Kidney (tissue), 13 donors: ENCODE measurements at regions not wholly inside any gene's neighbourhood (a gene's known extent, or its start where the extent isn't known, plus 50 kb on each side); places are given as distances from the start of the nearest gene placed in this dataset.

Source experiments
- DNase-seq, 5 donors: peaks; one replicate each; pipeline ENCODE4 v3.0.0-alpha.2; 2013 to 2020
- FAIRE-seq: peaks from 2 replicates; lab custom pipeline; 2012; peaks lifted over from hg19 to GRCh38; lab: Jason Lieb, UNC
- H3K27ac ChIP-seq, 2 donors: one replicate each; pipeline ENCODE4 v1.7.0; 2013; ENCODE audit warnings: low read depth in 2 of 2, low read length in 2 of 2, inconsistent platforms in 1 of 2
- H3K27me3 ChIP-seq: one replicate; pipeline ENCODE4 v1.7.1; 2013; ENCODE audit warnings: low read length, inconsistent platforms; ENCODE audit not compliant: control insufficient read depth, insufficient read depth
- H3K36me3 ChIP-seq, 3 donors: one replicate each; pipeline versions ENCODE4 v1.7.0 to v1.7.1; 2013; ENCODE audit warnings: low read length in 3 of 3, control low read depth in 1 of 3, inconsistent platforms in 1 of 3; ENCODE audit not compliant: insufficient read depth in 3 of 3, control insufficient read depth in 2 of 3
- H3K4me1 ChIP-seq, 3 donors: one replicate each; pipeline versions ENCODE4 v1.7.0 to v1.7.1; 2013; ENCODE audit warnings: low read length in 3 of 3, inconsistent platforms in 1 of 3, low read depth in 1 of 3; ENCODE audit not compliant: control insufficient read depth in 2 of 3, insufficient read depth in 2 of 3
- H3K4me3 ChIP-seq, 3 donors: one replicate each; pipeline versions ENCODE4 v1.7.0 to v1.8.1; 2013; ENCODE audit warnings: low read length in 3 of 3, control low read depth in 1 of 3, inconsistent platforms in 1 of 3
- H3K9ac ChIP-seq, 3 donors: one replicate each; pipeline versions ENCODE4 v1.7.0 to v1.7.1; 2013; ENCODE audit warnings: low read length in 3 of 3, control low read depth in 1 of 3, inconsistent platforms in 1 of 3
- H3K9me3 ChIP-seq, 3 donors: one replicate each; pipeline versions ENCODE4 v1.7.0 to v1.7.1; 2013; ENCODE audit warnings: low read length in 3 of 3, control low read depth in 1 of 3, inconsistent platforms in 1 of 3; ENCODE audit not compliant: control insufficient read depth in 2 of 3, insufficient read depth in 1 of 3
- CTCF ChIP-seq: IDR thresholded peaks from 3 replicates; pipeline ENCODE4 v1.5.1; 2012; ENCODE audit warnings: mild to moderate bottlenecking, moderate library complexity, borderline replicate concordance; ENCODE audit not compliant: insufficient read depth; ENCODE audit errors: extremely low read depth
- intact Hi-C: fragments of 100-400 bp; cut with DNase I; formaldehyde crosslinking; loops from one replicate; pipeline ENCODE4 v1.11.1; 2022
- donor health status: control.
- donor health status: control.
- donor health status: control.
- donor health status: control.
- donor health status: control.
- donor health status: DM: yes; HTN: yes; CAD: no.
- donor health status: Normal renal cell carcinoma (clear cell type).

GRCh38 chr17:69703751-69704150 is 289.3 kb downstream of the MAP2K6 start:
- intact Hi-C loops = no loop called here
- no peak overlapping the region for H3K9ac ChIP-seq
- FAIRE-seq = no peak
- DNase-seq = no peak
- H3K27me3 ChIP-seq = no peaks in the 10 kb centered on the region
- no peaks in the 10 kb centered on the region for H3K4me1 ChIP-seq
- H3K4me3 ChIP-seq = no peak overlapping the region
- H3K9me3 ChIP-seq = peaks cover 0 to under 1% (median 0%) of the 10 kb centered on the region in 3 donors
- no peaks in the 10 kb centered on the region for H3K36me3 ChIP-seq
- no peak for TF ChIP-seq CTCF
- no peak overlapping the region for H3K27ac ChIP-seq

GRCh38 chr17:69704935-69705334 is 290.4 kb downstream of the MAP2K6 start:
- no peak overlapping the region for H3K4me3 ChIP-seq
- no peaks in the 10 kb centered on the region for H3K27me3 ChIP-seq
- TF ChIP-seq CTCF = no peak
- no peak for FAIRE-seq
- H3K27ac ChIP-seq = no peak overlapping the region
- no peak overlapping the region for H3K9ac ChIP-seq
- H3K4me1 ChIP-seq = no peaks in the 10 kb centered on the region
- DNase-seq = no peak
- no peaks in the 10 kb centered on the region for H3K9me3 ChIP-seq
- intact Hi-C loops = no loop called here
- no peaks in the 10 kb centered on the region for H3K36me3 ChIP-seq

- Histone ChIP-seq H3K4me3 (no peak overlapping the region), H3K27ac (no peak overlapping the region), H3K27me3 (no peaks in the 10 kb centered on the region), H3K9me3 (no peaks in the 10 kb centered on the region), H3K9ac (no peak overlapping the region), H3K36me3 (no peaks in the 10 kb centered on the region), H3K4me1 (peaks cover 0 to 4% (median 0%) of the 10 kb centered on the region in 3 donors)
- no peak for DNase-seq
- TF ChIP-seq CTCF = no peak
- no peak for FAIRE-seq
- intact Hi-C loops = no loop called here
These were observed 291.6 kb downstream of the MAP2K6 start for GRCh38 chr17:69706127-69706526.

GRCh38 chr17:69709441-69709840 is 294.9 kb downstream of the MAP2K6 start:
- no peak for FAIRE-seq
- DNase-seq = no peak
- Histone ChIP-seq H3K9me3 (no peaks in the 10 kb centered on the region), H3K27ac (no peak overlapping the region), H3K4me3 (no peak overlapping the region), H3K36me3 (no peaks in the 10 kb centered on the region), H3K9ac (no peak overlapping the region), H3K4me1 (peaks cover 0 to 9% (median 4%) of the 10 kb centered on the region in 3 donors), H3K27me3 (no peaks in the 10 kb centered on the region)
- no peak for TF ChIP-seq CTCF
- intact Hi-C loops = no loop called here
